ENCODE measurements at regions not wholly inside any gene's neighbourhood (a gene's known extent, or its start where the extent isn't known, plus 50 kb on each side); places are given as distances from the start of the nearest gene placed in this dataset.

DNA sequence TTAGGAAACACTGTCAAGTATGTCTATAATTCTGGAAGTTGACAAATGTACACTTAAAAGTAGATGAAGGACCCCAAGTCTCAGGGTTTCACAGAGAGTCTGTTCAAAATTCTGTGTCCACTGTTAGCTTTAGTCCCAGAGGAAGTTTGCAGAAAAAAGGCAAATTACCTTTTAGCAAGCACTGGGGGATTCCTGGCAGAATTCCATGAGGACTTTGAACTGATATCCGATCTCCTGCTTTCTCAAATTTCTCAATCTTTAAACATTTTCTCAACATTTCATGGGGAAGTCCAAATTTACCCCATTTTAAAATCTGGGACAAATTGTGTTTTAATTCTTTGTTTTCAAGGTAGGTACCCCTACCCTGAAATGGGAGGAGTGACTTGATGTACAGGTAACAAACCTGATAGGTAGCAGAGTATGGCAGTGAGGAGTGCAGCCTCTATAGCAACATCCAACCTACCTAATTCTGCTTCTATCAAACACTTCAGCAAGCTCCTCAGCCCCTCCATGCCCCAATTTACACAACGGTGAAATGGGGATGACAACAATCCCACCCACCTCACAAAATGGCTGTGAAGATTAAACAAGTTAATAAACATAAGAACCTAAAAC lies 344.9 kb downstream of the OMA1 start:
- TF ChIP-seq POLR2A (IDR thresholded peaks at IDR 0.05; ENCODE audit: low read depth, low read length) (no peak), POLR2AphosphoS5 (IDR thresholded peaks at IDR 0.05; ENCODE audit: low read depth, low read length) (no peak)
